WTC11 (cell line): ENCODE measurements at regions not wholly inside any gene's neighbourhood (a gene's known extent, or its start where the extent isn't known, plus 50 kb on each side); places are given as distances from the start of the nearest gene placed in this dataset.

ENCODE experiments used
- ATAC-seq: fragments of 200-7000 bp; cut with Tn5 transposase; 2 replicates; pipeline ENCODE4 v1.10.0; 2021; ENCODE audit warnings: mild to moderate bottlenecking, moderate library complexity
- CTCF ChIA-PET: fragments of 300-600 bp; sonication (Branson Sonifier 250); formaldehyde crosslinking; loops from one replicate; lab custom pipeline; 2021; ENCODE audit warnings: antibody characterized with exemption; lab: Charles Lee
- POLR2A ChIA-PET: fragments of 350-600 bp; sonication (Branson Sonifier 250); formaldehyde crosslinking; loops from one replicate; lab custom pipeline; 2021; ENCODE audit warnings: antibody characterized with exemption; lab: Charles Lee
- DNase-seq: peaks from one replicate; pipeline ENCODE4 v3.0.0; 2021; ENCODE audit warnings: low spot score
- H3K27ac Mint-ChIP-seq: 2 replicates; pipeline ENCODE4 v1.8.0; 2021; ENCODE audit warnings: mixed read lengths
- H3K27me3 Mint-ChIP-seq: 2 replicates; pipeline ENCODE4 v1.8.0; 2021; ENCODE audit warnings: low read depth, mild to moderate bottlenecking, moderate library complexity, mixed read lengths
- H3K36me3 Mint-ChIP-seq: 2 replicates; pipeline ENCODE4 v1.8.0; 2021; ENCODE audit warnings: mixed read lengths
- H3K4me1 Mint-ChIP-seq: 2 replicates; pipeline ENCODE4 v1.8.0; 2022; ENCODE audit warnings: mixed read lengths
- H3K4me3 Mint-ChIP-seq: 2 replicates; pipeline ENCODE4 v1.8.0; 2021; ENCODE audit warnings: mild to moderate bottlenecking, moderate library complexity, mixed read lengths
- H3K9me3 Mint-ChIP-seq: 2 replicates; pipeline ENCODE4 v1.8.0; 2021; ENCODE audit warnings: mixed read lengths
- ATF1 ChIP-seq: sonication (generic); formaldehyde crosslinking; IDR thresholded peaks from 2 replicates; pipeline ENCODE4 v1.8.1; 2023; ENCODE audit warnings: mild to moderate bottlenecking, moderate library complexity, missing genetic modification reagents
- ATF3 ChIP-seq: sonication (generic); formaldehyde crosslinking; conservative IDR thresholded peaks from 2 replicates; pipeline ENCODE4 v1.8.1; 2022; ENCODE audit warnings: mild to moderate bottlenecking, missing genetic modification reagents
- ATF6 ChIP-seq: sonication (generic); formaldehyde crosslinking; IDR thresholded peaks from 2 replicates; pipeline ENCODE4 v1.8.1; 2023; ENCODE audit warnings: mild to moderate bottlenecking, missing genetic modification reagents
- CDX4 ChIP-seq: fragments of 250-450 bp; sonication (Bioruptor Pico); IDR thresholded peaks from 2 replicates; pipeline ENCODE4 v1.9.0; 2021; ENCODE audit warnings: moderate library complexity, mild to moderate bottlenecking, inconsistent platforms, borderline replicate concordance
- E2F5 ChIP-seq: sonication (generic); formaldehyde crosslinking; IDR thresholded peaks from 2 replicates; pipeline ENCODE4 v1.8.1; 2022; ENCODE audit warnings: mild to moderate bottlenecking, moderate library complexity, missing genetic modification reagents
- ELF4 ChIP-seq: sonication (generic); formaldehyde crosslinking; IDR thresholded peaks from 2 replicates; pipeline ENCODE4 v1.8.1; 2022; ENCODE audit warnings: low read depth, mild to moderate bottlenecking, moderate library complexity, missing genetic modification reagents
- FOXP1 ChIP-seq: sonication (generic); formaldehyde crosslinking; IDR thresholded peaks from 2 replicates; pipeline ENCODE4 v1.8.0; 2022; ENCODE audit warnings: missing genetic modification reagents, mild to moderate bottlenecking, moderate library complexity, borderline replicate concordance
- GTF2I ChIP-seq: fragments of 250-450 bp; sonication (Bioruptor Pico); conservative IDR thresholded peaks from 2 replicates; pipeline ENCODE4 v1.4.0; 2021; ENCODE audit warnings: mild to moderate bottlenecking
- JAZF1 ChIP-seq: fragments of 250-450 bp; sonication (Bioruptor Pico); IDR thresholded peaks from 2 replicates; pipeline ENCODE4 v1.9.0; 2021; ENCODE audit warnings: moderate library complexity, mild to moderate bottlenecking, inconsistent platforms
- KAT7 ChIP-seq: sonication (generic); formaldehyde crosslinking; IDR thresholded peaks from 2 replicates; pipeline ENCODE4 v1.8.1; 2023; ENCODE audit warnings: missing genetic modification reagents, mild to moderate bottlenecking, borderline replicate concordance
- NFATC4 ChIP-seq: fragments of 250-450 bp; sonication (Bioruptor Pico); IDR thresholded peaks from 2 replicates; pipeline ENCODE4 v1.9.0; 2021; ENCODE audit warnings: mild to moderate bottlenecking
- NFYB ChIP-seq: sonication (generic); formaldehyde crosslinking; conservative IDR thresholded peaks from 2 replicates; pipeline ENCODE4 v1.8.0; 2022; ENCODE audit warnings: low read depth, missing genetic modification reagents
- NR3C1 ChIP-seq: sonication (generic); formaldehyde crosslinking; conservative IDR thresholded peaks from 2 replicates; pipeline ENCODE4 v1.8.1; 2023; ENCODE audit warnings: low read depth, mild to moderate bottlenecking, missing genetic modification reagents
- PREB ChIP-seq: sonication (generic); formaldehyde crosslinking; IDR thresholded peaks from 2 replicates; pipeline ENCODE4 v1.8.1; 2022; ENCODE audit warnings: mild to moderate bottlenecking, missing genetic modification reagents, moderate library complexity, borderline replicate concordance
- SOX15 ChIP-seq: fragments of 250-450 bp; sonication (Bioruptor Pico); IDR thresholded peaks from 2 replicates; pipeline ENCODE4 v1.9.0; 2021; ENCODE audit warnings: mild to moderate bottlenecking
- TEAD1 ChIP-seq: sonication (generic); formaldehyde crosslinking; IDR thresholded peaks from 2 replicates; pipeline ENCODE4 v1.8.0; 2022; ENCODE audit warnings: mild to moderate bottlenecking, missing genetic modification reagents
- TP53 ChIP-seq: sonication (generic); formaldehyde crosslinking; IDR thresholded peaks from 2 replicates; pipeline ENCODE4 v1.8.1; 2023; ENCODE audit warnings: mild to moderate bottlenecking, missing genetic modification reagents
- USF1 ChIP-seq: sonication (generic); formaldehyde crosslinking; IDR thresholded peaks from 2 replicates; pipeline ENCODE4 v1.8.0; 2022; ENCODE audit warnings: mild to moderate bottlenecking, missing genetic modification reagents
- ZBTB43 ChIP-seq: sonication (generic); formaldehyde crosslinking; IDR thresholded peaks from 2 replicates; pipeline ENCODE4 v1.8.1; 2023; ENCODE audit warnings: mild to moderate bottlenecking, missing genetic modification reagents
- ZNF121 ChIP-seq: sonication (generic); formaldehyde crosslinking; IDR thresholded peaks from 2 replicates; pipeline ENCODE4 v1.8.0; 2023; ENCODE audit warnings: missing genetic modification reagents
- ZNF281 ChIP-seq: sonication (generic); formaldehyde crosslinking; IDR thresholded peaks from 2 replicates; pipeline ENCODE4 v1.8.0; 2023; ENCODE audit warnings: mild to moderate bottlenecking, missing genetic modification reagents
- ZNF317 ChIP-seq: sonication (generic); formaldehyde crosslinking; IDR thresholded peaks from 2 replicates; pipeline ENCODE4 v1.8.1; 2023; ENCODE audit warnings: low read depth, mild to moderate bottlenecking, moderate library complexity, missing genetic modification reagents, borderline replicate concordance
- ZNF512 ChIP-seq: sonication (generic); formaldehyde crosslinking; IDR thresholded peaks from 2 replicates; pipeline ENCODE4 v1.8.1; 2022; ENCODE audit warnings: missing genetic modification reagents, borderline replicate concordance

- H3K36me3 Mint-ChIP-seq = peaks cover 5% of the 10 kb centered on the region; the same call in 1 of the 2 replicates
- ATAC-seq = no peak
- ChIA-PET CTCF (no interaction called here), POLR2A (no interaction called here)
- TF ChIP-seq USF1 (no peak), KAT7 (no peak), JAZF1 (CRISPR knock-in tag) (no peak), SOX15 (CRISPR knock-in tag) (no peak), PREB (CRISPR knock-in tag) (no peak), NFYB (CRISPR knock-in tag) (no peak), GTF2I (no peak), TP53 (no peak), ZNF281 (no peak), CDX4 (CRISPR knock-in tag) (no peak), ZNF121 (no peak), NFATC4 (CRISPR knock-in tag) (no peak)
- H3K9me3 Mint-ChIP-seq = peaks cover 16% of the 10 kb centered on the region
- H3K4me1 Mint-ChIP-seq = peaks cover 8% of the 10 kb centered on the region; the same call in 1 of the 2 replicates
- no peak for DNase-seq
- H3K27ac Mint-ChIP-seq = no peak overlapping the region
- H3K27me3 Mint-ChIP-seq = no peaks in the 10 kb centered on the region; the same call in 1 of the 2 replicates
- H3K4me3 Mint-ChIP-seq = no peak overlapping the region
These were observed 140.5 kb downstream of the IRX2 start for GRCh38 chr5:2610986-2611385.

- H3K9me3 Mint-ChIP-seq = peaks cover 4% of the 10 kb centered on the region; the same call in 1 of the 2 replicates
- H3K4me1 Mint-ChIP-seq = peaks cover 8% of the 10 kb centered on the region; the same call in 1 of the 2 replicates
- no peak overlapping the region for H3K4me3 Mint-ChIP-seq
- ATAC-seq = no peak
- no peaks in the 10 kb centered on the region for H3K36me3 Mint-ChIP-seq
- no peaks in the 10 kb centered on the region; the same call in 1 of the 2 replicates for H3K27me3 Mint-ChIP-seq
- H3K27ac Mint-ChIP-seq = no peak overlapping the region
- CTCF ChIA-PET = no interaction called here
- no peak for DNase-seq
- POLR2A ChIA-PET = no interaction called here
- TF ChIP-seq ATF1 = no peak
- no peak for TF ChIP-seq CDX4 (CRISPR knock-in tag)
- TF ChIP-seq TEAD1 (CRISPR knock-in tag) = no peak
- TF ChIP-seq ELF4 (CRISPR knock-in tag) = no peak
- no peak for TF ChIP-seq ZBTB43 (CRISPR knock-in tag)
- TF ChIP-seq NR3C1 = no peak
- no peak for TF ChIP-seq NFYB (CRISPR knock-in tag)
- no peak for TF ChIP-seq FOXP1 (CRISPR knock-in tag)
- TF ChIP-seq ATF3 (CRISPR knock-in tag) = no peak
- TF ChIP-seq ZNF512 (CRISPR knock-in tag) = no peak
- no peak for TF ChIP-seq ATF6 (CRISPR knock-in tag)
- no peak for TF ChIP-seq ZNF317 (CRISPR knock-in tag)
- TF ChIP-seq E2F5 (CRISPR knock-in tag) = no peak
These were observed 143.1 kb downstream of the IRX2 start for GRCh38 chr5:2608391-2608790.
